HG03432 (cell line): ENCODE measurements at regions not wholly inside any gene's neighbourhood (a gene's known extent, or its start where the extent isn't known, plus 50 kb on each side); places are given as distances from the start of the nearest gene placed in this dataset.

Source experiments
- ATAC-seq: cut with Tn5 transposase; IDR thresholded peaks from one replicate; pipeline ENCODE4 v1.9.1; 2021; ENCODE audit warnings: mild to moderate bottlenecking, moderate library complexity; ENCODE audit not compliant: unreplicated experiment

- ATAC-seq: peak; percentile 4
Measured at GRCh38 chr13:106795847-106796246, 227.9 kb upstream of the ARGLU1 start.

- no peak for ATAC-seq
Measured at GRCh38 chr13:106794117-106794516, 226.2 kb upstream of the ARGLU1 start.

DNA sequence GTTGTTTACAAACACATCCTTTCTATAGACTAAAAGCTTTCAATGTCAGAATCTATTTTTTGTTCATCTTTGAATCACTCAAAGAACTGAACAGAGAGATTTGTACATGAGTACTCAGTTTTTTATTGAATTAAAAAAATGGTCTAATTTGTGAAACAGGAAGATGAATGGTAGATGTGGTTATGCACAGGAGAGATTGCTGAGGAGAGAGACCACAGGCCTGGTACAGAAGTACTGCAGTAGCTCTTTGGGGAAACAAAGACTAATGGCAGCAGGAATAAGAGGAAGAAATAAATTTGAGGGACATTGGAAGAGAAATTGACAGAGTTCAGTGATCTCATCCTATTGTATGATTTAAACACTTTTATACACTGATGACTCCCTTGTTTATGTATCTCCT, 222.0 kb upstream of the ARGLU1 start:
- ATAC-seq: no peak

DNA sequence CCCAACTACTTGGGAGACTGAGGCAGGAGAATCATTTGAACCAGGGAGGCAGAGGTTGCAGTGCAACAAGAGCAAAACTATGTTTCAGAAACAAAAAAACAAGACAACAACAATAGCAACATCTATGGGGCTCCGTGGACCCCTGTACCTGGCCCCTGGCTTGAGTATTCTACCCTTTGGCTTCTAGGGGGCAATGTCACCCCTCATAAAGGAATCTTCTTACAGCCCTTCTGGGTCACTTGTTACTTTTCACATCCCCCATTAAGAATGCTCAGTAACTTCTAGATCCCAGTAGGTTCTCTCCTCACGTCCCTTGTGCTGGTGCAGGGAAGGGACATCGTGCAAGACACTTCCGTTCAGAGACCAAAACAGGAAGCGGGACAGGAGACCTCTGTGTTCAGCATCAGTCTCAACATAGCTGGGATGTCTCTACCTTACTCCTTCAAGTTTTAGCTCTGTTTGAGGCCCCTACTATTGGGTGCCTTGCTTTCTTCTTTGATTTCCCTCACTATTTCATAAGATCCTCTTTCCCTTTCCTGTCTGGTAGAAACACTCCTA, 218.1 kb upstream of the ARGLU1 start:
- no peak for ATAC-seq

DNA sequence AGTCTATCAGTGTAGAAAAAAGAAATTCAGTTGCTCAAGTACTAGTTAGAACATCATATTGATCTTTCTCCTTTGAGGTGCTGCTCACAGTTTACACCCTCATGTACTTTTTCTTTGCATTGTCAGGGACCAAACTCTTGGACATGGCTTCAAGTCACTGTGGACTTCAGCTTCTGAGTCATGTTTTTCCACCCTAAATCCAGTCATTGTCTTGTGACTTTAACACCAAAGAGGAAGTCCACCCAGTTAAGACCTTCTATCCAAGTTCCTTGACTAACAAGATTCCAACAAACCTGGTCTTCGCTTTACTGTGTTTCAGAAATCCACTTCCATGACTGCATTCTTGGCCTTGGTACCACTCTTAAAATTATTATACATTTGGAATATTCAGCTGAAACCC, 206.7 kb upstream of the ARGLU1 start:
- no peak for ATAC-seq

DNA sequence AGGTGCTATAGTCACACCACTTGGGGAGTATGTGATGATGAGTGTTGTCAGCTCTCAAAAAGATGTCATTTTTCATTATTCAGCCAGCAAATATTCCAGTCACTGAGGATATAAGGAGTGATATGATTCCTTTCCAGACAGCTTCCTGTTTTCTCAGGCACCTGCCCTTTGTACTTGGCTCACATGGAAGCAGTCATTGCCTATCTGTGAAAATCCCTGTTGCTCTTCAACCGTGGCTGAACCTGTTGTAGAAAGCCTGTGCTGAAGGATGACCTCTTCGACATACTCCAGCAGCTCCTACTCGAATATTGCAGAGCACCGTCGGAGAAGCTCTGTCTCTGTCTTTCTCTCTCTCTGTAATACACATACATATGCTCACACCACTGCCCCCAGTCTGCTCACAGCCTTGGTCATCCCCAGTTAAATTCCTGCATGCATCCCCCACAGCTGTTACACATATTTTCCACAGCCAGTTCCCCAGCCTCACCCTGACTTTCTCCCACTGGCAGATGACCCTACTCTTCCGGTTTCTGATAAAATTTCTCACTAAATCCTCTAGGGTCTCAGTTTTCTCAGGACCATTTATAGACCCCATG, 204.2 kb upstream of the ARGLU1 start:
- no peak for ATAC-seq

- no peak for ATAC-seq
Measured at GRCh38 chr13:106768991-106769390, 201.1 kb upstream of the ARGLU1 start.

DNA sequence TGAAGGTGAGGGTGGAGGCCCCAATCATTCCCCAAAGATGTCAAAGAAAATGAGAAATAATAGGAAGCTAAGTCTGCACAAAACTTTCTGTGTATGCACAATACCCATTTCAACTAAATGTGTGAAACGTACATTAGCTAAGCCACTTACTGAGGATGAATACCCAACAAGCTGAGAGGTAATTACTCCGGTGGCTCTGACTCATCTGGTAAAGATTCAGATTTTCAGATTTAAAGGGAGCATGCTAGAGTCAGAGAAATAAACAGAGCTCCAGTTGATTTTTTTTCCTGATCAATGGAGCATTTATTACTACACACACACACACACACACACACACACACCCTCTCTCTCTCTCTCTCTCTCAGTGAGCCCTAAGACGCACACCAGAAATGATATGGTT, 194.8 kb upstream of the ARGLU1 start:
- ATAC-seq: no peak

- no peak for ATAC-seq
Measured at GRCh38 chr13:106756446-106756845, 188.5 kb upstream of the ARGLU1 start.

- no peak for ATAC-seq
Measured at GRCh38 chr13:106755542-106755941, 187.6 kb upstream of the ARGLU1 start.

DNA sequence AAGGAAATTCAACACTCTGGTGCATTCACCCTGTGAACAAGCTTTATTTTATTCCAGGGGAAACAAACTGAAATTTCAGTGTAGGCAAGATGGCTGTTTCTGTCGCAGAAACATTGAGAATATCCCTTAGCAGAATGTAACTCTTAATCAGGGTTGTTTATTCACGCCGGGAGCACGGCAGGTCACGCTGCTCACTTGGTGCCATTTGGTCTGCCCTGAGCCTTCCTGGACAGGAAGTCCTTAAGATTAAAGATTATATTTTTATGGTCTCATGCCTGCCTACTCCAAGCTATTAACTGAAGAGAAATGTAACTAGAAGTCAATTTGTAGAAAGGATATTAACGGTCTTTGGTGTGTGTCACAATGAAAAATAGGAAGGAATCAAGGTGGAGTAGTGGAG, 185.3 kb upstream of the ARGLU1 start:
- ATAC-seq: no peak

- no peak for ATAC-seq
Measured at GRCh38 chr13:106752584-106753170, 184.7 kb upstream of the ARGLU1 start.

DNA sequence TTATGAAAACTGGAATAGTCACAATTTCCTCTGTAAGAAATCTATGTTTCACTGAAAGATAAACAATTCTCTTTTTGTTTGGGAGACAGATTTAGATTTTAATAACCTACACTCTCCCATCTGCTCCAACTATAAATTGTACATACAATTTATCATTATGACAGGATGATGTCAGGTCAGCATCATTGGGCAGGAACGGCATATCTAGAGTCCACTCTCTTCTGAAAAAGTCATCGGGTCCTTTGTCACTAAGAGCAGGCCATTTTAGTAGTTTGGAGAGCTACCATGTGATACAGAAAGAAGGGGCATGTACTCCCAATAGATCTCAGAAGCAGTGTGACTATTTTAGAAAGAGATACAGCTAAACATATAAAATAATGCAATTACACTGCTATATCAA, 180.8 kb upstream of the ARGLU1 start:
- ATAC-seq: no peak

- no peak for ATAC-seq
Measured at GRCh38 chr13:106744516-106744915, 176.6 kb upstream of the ARGLU1 start.

- ATAC-seq: no peak
Measured at GRCh38 chr13:106738186-106738678, 170.3 kb upstream of the ARGLU1 start.

- no peak for ATAC-seq
Measured at GRCh38 chr13:106736941-106737340, 169.0 kb upstream of the ARGLU1 start.

- no peak for ATAC-seq
Measured at GRCh38 chr13:106734198-106734597, 166.3 kb upstream of the ARGLU1 start.

DNA sequence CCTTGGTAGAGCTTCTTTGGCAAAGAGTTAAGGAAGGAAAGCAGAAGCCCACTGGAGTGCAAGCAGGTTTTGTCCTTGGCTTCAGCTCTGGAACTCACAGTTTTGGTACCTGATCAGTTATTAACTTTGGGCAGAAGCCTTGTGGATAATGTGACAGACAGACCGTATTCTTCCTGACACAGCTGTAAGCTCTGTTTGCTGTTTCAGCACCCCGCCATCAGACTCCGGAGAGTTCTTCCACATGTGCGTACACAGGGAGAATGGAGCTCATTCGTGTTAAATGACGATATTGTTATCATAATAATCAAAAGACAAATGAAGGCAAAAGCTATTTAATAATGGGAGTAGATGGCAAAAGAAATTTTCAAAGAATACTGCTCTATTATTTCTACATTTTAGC, 155.1 kb upstream of the ARGLU1 start:
- no peak for ATAC-seq

DNA sequence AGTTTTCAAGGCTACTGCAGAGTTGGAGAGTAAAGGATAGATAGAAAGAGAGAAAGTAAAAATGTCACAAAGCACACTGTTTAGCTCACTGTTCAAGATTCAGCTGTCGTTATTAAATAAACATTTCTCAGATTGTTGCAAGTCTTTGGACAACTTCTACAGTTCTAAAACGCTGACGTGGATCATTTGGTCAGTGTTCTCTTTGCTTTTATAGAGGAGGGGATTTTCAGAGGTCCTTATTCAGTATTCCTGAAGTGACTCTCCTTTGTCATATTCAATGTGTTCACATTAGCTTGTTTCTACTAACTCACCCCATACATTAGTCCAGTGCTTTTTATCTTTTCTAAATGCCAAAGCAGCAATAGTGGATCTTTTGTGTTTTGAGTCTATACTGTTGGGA, 154.7 kb upstream of the ARGLU1 start:
- ATAC-seq: no peak

DNA sequence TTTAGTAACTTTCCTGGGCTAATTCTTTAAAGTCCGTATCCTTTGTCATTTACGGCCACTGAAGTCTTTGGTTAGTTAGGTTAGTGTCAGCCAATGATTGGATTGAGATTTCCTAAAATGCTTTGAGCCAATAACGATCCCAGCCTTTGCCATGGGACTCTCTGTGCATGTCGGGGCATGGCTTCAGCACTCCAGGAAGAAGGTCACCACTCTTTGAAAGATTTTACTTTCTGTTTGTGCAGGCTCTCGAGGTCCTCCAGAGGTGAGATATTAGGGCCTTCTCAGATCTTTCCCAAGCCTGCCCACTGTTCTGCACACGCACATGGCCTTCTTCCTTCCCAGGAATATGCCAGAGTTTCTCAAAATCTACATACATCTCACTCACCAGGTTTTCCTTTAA, 153.7 kb upstream of the ARGLU1 start:
- ATAC-seq: no peak

DNA sequence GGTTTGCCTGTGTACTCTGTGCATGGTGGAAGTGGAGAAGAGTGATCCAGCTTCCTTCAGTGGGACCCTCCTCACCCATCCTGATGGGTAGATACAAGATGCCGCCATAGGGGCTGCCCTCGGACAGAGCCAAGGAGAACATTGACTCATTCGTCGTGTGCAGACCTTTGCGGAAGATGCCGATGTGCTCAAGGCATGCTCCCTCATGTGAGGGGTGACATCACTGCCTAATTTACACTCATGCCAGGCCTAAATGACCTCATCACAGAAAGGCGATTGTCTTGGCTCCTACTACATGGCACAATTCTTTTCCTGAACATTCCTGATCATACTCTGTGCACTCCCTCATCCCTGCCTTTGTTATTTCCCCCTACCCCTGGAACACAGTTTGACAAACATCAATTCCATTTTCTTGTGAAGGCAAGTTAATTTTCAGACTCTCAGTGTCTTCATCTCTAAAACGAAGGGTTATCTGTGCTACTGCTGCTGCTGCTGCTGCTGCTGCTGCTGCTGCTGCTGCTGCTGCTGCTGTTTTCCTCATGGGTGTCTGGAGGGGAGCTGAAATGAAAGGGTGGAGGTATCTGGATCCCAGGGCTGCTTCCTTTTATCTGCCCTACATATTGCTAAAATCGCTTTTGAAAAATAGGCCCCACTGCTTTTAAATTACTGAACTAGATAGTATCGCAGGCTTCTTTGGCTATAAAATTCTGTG, 146.5 kb upstream of the ARGLU1 start:
- no peak for ATAC-seq

DNA sequence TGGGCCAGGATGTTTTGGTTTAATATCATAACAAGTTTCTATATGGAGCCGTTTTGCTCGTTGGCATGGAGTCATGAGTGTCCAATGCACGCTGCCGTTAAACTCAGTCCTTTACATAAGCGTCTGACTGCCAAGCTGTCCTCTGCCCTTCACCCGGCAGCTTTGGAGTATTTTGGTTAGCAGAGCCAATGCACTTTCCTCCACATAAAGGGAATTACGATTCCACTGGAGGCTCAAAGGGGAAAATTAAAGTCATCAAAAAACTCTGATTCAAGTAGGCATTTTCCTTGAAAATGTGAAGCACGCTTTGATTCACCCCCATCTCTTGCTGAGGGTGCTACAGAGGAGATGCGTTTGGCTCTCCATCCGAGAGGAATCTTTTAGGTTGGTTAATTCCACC, 144.4 kb upstream of the ARGLU1 start:
- ATAC-seq: no peak
